ENCODE measurements at regions not wholly inside any gene's neighbourhood (a gene's known extent, or its start where the extent isn't known, plus 50 kb on each side); places are given as distances from the start of the nearest gene placed in this dataset.

- H3K27me3 ChIP-seq (ENCODE audit: insufficient read depth, poor library complexity, severe bottlenecking), result no peaks in the 10 kb centered on the region
- TF ChIP-seq GABPA (IDR thresholded peaks at IDR 0.05; ENCODE audit: low read depth) (no peak), REST (IDR thresholded peaks at IDR 0.05; ENCODE audit: insufficient replicate concordance, low read depth) (no peak), SPI1 (IDR thresholded peaks at IDR 0.05; ENCODE audit: borderline replicate concordance, low read depth) (no peak), POLR2AphosphoS5 (IDR thresholded peaks at IDR 0.05; ENCODE audit: low read depth) (no peak), CTCF (IDR thresholded peaks at IDR 0.05; ENCODE audit: insufficient read depth, low read length) (no peak)
- DNase-seq (ENCODE audit: low read depth in 1 of 2, low spot score in 1 of 2), result no peak
- H3K4me3 ChIP-seq (replicated peaks; ENCODE audit: insufficient read depth, low read length), result no peak overlapping the region
- H3K27ac ChIP-seq (replicated peaks), result no peak overlapping the region
Observed at GRCh38 chr3:88807491-88808105, 299.8 kb upstream of the EPHA3 start.

GRCh38 chr3:88809993-88810392 is 297.4 kb upstream of the EPHA3 start:
- Histone ChIP-seq H3K27me3 (ENCODE audit: insufficient read depth, poor library complexity, severe bottlenecking) (no peaks in the 10 kb centered on the region), H3K4me3 (replicated peaks; ENCODE audit: insufficient read depth, low read length) (no peak overlapping the region), H3K27ac (replicated peaks) (no peak overlapping the region)
- no peak for DNase-seq (ENCODE audit: low read depth in 1 of 2, low spot score in 1 of 2)
- TF ChIP-seq POLR2AphosphoS5 (IDR thresholded peaks at IDR 0.05; ENCODE audit: low read depth) (no peak), CTCF (IDR thresholded peaks at IDR 0.05; ENCODE audit: insufficient read depth, low read length) (no peak), GABPA (IDR thresholded peaks at IDR 0.05; ENCODE audit: low read depth) (no peak), REST (IDR thresholded peaks at IDR 0.05; ENCODE audit: insufficient replicate concordance, low read depth) (no peak), SPI1 (IDR thresholded peaks at IDR 0.05; ENCODE audit: borderline replicate concordance, low read depth) (no peak)

- H3K4me3 ChIP-seq (replicated peaks; ENCODE audit: insufficient read depth, low read length), result no peak overlapping the region
- no peak overlapping the region for H3K27ac ChIP-seq (replicated peaks)
- no peak for DNase-seq (ENCODE audit: low read depth in 1 of 2, low spot score in 1 of 2)
- TF ChIP-seq REST (IDR thresholded peaks at IDR 0.05; ENCODE audit: insufficient replicate concordance, low read depth) (no peak), POLR2AphosphoS5 (IDR thresholded peaks at IDR 0.05; ENCODE audit: low read depth) (no peak), SPI1 (IDR thresholded peaks at IDR 0.05; ENCODE audit: borderline replicate concordance, low read depth) (no peak), GABPA (IDR thresholded peaks at IDR 0.05; ENCODE audit: low read depth) (no peak), CTCF (IDR thresholded peaks at IDR 0.05; ENCODE audit: insufficient read depth, low read length) (no peak)
- no peaks in the 10 kb centered on the region for H3K27me3 ChIP-seq (ENCODE audit: insufficient read depth, poor library complexity, severe bottlenecking)
Observed at GRCh38 chr3:88810455-88810854, 297.0 kb upstream of the EPHA3 start.
